ENCODE measurements at regions not wholly inside any gene's neighbourhood (a gene's known extent, or its start where the extent isn't known, plus 50 kb on each side); places are given as distances from the start of the nearest gene placed in this dataset.
A peak's percentile ranks its signal among the peaks of the same experiment; 100 is the strongest.

DNA sequence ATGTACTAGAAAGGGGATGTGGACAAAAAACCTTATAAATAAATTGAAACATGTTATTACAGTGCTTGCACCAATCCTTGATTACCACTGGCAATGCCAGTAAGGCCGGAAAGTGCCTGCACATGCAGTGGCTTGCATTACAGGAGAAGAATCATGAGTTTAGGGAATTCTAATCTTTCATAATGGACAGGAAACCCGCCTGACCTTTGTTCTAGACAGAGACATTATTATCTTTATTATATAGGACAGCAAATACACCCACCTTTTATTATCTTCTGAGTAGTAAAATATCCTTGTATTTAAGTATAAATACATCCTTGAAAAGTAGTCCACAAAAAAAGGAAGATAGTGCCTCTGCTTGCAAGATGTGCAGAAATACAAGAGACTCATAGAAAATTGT is 379.9 kb upstream of the LCORL start:
- H3K9ac ChIP-seq (ENCODE audit: low read length): no peak overlapping the region
- peaks cover 8% of the 10 kb centered on the region for H3K4me1 ChIP-seq (ENCODE audit: control insufficient read depth, insufficient read depth, low read length)
- H3K9me3 ChIP-seq (ENCODE audit: control insufficient read depth, low read length): no peaks in the 10 kb centered on the region
- DNase-seq (ENCODE audit: low read depth): no peak
- no peak overlapping the region for H3K4me3 ChIP-seq (ENCODE audit: low read length)
- H3K27me3 ChIP-seq (replicated peaks; ENCODE audit: control insufficient read depth, insufficient read depth, low read length): no peaks in the 10 kb centered on the region
- no peaks in the 10 kb centered on the region for H3K36me3 ChIP-seq (ENCODE audit: control insufficient read depth, insufficient read depth, low read length, severe bottlenecking)

DNA sequence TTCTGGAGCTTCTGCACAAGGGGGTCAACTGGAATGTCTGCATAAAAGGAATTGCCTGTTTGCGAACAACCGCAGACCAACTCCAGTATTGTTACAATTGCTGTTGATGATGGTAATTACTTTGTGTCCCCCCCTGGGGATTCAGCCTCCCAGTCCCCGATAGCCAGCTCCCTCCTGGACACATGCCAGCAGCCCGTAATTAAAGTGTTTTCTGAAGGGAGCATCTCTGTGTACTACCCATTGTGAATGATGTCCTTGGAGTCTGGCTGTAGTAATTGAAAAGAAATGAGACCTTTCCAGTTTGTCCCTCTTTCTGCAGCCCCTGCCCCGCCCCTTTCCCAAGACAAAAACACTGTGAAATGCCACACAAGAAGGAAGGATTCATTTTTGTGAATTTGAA is 377.1 kb upstream of the LCORL start:
- Histone ChIP-seq H3K9me3 (ENCODE audit: control insufficient read depth, low read length) (no peaks in the 10 kb centered on the region), H3K27me3 (replicated peaks; ENCODE audit: control insufficient read depth, insufficient read depth, low read length) (no peaks in the 10 kb centered on the region), H3K4me3 (ENCODE audit: low read length) (no peak overlapping the region), H3K36me3 (ENCODE audit: control insufficient read depth, insufficient read depth, low read length, severe bottlenecking) (no peaks in the 10 kb centered on the region), H3K9ac (ENCODE audit: low read length) (no peak overlapping the region), H3K4me1 (ENCODE audit: control insufficient read depth, insufficient read depth, low read length) (no peaks in the 10 kb centered on the region)
- no peak for DNase-seq (ENCODE audit: low read depth)

DNA sequence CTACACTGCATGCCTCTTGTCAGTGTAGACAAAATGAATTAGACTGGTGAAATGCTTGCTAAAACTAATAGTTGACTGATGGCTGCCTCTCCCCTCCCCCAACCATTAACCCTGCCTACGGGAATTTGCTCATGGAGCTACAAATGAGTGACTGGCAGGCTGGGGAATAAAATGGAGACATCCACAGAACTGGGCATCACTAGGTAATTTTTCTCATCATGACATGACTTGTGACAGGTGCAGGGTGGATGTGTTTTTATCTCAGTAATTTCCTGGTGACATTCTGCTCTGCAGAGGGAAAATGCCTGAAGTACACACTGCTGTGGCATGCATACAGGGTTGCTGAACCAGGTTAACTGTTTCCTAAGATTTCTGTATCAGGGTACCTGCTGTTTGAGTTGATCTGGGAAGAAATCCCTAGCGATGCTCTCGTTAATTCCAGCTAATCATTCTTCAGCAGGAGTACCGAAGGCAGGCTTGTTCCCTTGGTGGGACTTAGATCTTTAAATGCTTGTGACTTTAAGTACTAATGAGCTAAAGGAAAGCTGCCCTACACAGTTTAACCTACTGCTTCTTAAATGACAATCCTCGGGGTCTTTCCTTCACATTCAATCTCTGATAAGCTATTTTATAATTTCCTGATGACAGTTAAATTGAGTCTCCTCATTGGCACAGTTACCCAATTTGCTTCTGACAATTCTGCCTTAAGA is 376.3 kb upstream of the LCORL start:
- Histone ChIP-seq H3K4me1 (ENCODE audit: control insufficient read depth, insufficient read depth, low read length) (no peaks in the 10 kb centered on the region), H3K27me3 (replicated peaks; ENCODE audit: control insufficient read depth, insufficient read depth, low read length) (no peaks in the 10 kb centered on the region), H3K9me3 (ENCODE audit: control insufficient read depth, low read length) (peaks cover 3% of the 10 kb centered on the region), H3K36me3 (ENCODE audit: control insufficient read depth, insufficient read depth, low read length, severe bottlenecking) (no peaks in the 10 kb centered on the region), H3K9ac (ENCODE audit: low read length) (no peak overlapping the region), H3K4me3 (ENCODE audit: low read length) (no peak overlapping the region)
- no peak for DNase-seq (ENCODE audit: low read depth)

DNA sequence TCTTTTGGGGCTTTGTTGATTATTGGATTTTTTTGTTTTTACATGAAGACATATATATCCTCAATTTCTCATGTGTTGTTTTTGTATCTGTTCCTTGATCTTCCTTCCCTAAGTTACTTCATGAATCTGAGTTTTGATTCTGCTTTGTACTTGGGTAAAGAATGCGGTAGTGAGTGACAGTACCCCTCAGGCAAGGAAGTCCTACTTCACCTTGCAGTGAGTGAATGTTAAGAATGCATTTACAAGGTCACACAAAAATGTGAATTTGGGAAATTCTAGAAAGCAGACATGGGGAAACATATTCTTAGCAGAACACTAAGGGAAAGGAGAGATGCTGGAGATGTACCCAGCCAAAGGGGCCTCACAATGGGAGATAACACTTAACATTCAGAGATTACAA is 373.1 kb upstream of the LCORL start:
- Histone ChIP-seq H3K9ac (ENCODE audit: low read length) (no peak overlapping the region), H3K4me1 (ENCODE audit: control insufficient read depth, insufficient read depth, low read length) (no peaks in the 10 kb centered on the region), H3K36me3 (ENCODE audit: control insufficient read depth, insufficient read depth, low read length, severe bottlenecking) (no peaks in the 10 kb centered on the region), H3K4me3 (ENCODE audit: low read length) (no peak overlapping the region), H3K27me3 (replicated peaks; ENCODE audit: control insufficient read depth, insufficient read depth, low read length) (no peaks in the 10 kb centered on the region), H3K9me3 (ENCODE audit: control insufficient read depth, low read length) (peaks cover 3% of the 10 kb centered on the region)
- DNase-seq (ENCODE audit: low read depth): no peak

DNA sequence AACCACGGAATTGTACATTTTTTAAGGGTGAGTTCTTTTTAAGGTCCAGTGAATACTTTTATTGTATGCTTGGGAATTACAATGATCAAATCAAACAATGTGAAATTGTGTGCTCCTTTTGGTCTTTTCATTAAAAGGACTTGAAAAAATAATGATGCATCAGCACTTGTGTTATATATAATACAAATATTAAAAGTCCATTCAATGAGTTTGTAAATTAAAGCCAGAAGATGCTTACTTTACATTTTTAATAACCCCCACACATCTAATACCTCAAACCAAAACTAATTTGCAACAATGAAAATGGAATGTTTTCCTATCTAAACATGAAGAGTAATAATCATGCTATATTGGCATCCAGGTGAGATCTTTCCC is 369.8 kb upstream of the LCORL start:
- Histone ChIP-seq H3K36me3 (ENCODE audit: control insufficient read depth, insufficient read depth, low read length, severe bottlenecking) (no peaks in the 10 kb centered on the region), H3K27me3 (replicated peaks; ENCODE audit: control insufficient read depth, insufficient read depth, low read length) (no peaks in the 10 kb centered on the region), H3K4me1 (ENCODE audit: control insufficient read depth, insufficient read depth, low read length) (no peaks in the 10 kb centered on the region), H3K9me3 (ENCODE audit: control insufficient read depth, low read length) (peaks cover 3% of the 10 kb centered on the region), H3K4me3 (ENCODE audit: low read length) (no peak overlapping the region), H3K9ac (ENCODE audit: low read length) (no peak overlapping the region)
- DNase-seq (ENCODE audit: low read depth): no peak

DNA sequence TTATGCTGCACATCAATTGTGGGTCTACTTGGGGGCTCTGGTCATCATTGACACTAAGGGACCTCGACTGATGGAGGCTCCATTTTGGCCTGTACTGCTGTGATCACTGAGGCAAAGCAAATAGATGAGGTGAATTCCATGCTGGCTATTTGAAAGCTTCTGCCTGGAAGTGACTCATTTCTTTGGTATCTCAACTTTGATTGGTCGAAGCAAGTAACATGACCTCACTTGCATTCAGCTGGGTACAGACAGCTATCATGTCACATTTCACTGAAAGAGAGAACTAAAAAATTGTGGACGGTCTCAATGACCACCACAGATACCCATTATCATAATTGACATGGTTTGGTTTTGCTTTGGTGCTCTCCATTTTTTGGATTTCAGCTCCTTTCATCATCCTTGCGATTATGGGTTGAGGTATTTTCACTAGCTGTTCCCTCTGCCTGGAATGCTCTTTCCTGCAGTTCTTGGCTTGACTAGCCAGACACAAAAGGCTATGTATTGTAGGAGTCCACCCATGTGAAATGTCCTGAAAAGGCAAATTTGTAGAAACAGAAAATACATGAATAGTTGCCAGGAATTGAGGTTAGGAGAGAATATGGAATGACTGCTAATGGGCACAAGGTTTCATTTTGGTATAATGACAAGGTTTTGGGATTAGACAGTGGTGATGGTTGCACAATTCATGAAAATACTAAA is 369.2 kb upstream of the LCORL start:
- Histone ChIP-seq H3K9me3 (ENCODE audit: control insufficient read depth, low read length) (peaks cover 3% of the 10 kb centered on the region), H3K36me3 (ENCODE audit: control insufficient read depth, insufficient read depth, low read length, severe bottlenecking) (no peaks in the 10 kb centered on the region), H3K9ac (ENCODE audit: low read length) (no peak overlapping the region), H3K27me3 (replicated peaks; ENCODE audit: control insufficient read depth, insufficient read depth, low read length) (no peaks in the 10 kb centered on the region), H3K4me1 (ENCODE audit: control insufficient read depth, insufficient read depth, low read length) (no peaks in the 10 kb centered on the region), H3K4me3 (ENCODE audit: low read length) (no peak overlapping the region)
- no peak for DNase-seq (ENCODE audit: low read depth)

DNA sequence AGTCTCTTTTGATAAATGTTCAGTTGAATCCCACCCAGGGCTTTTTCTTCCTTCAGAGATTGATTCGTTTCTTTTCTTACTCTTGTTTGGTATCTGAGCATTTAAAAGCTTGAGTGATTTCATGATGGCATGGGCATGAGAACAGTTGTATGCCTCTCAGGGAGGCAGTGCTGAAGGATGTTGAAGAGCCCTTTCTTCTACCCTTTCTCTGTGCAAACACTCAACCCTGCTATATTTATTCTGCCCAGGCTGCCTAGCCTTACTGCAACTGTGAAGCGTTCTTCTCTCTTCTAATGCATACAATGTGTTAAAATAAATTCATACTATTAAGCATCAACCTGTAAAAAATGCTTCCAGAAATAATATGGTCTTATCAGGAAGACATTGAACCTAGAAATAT is 367.6 kb upstream of the LCORL start:
- Histone ChIP-seq H3K27me3 (replicated peaks; ENCODE audit: control insufficient read depth, insufficient read depth, low read length) (no peaks in the 10 kb centered on the region), H3K4me1 (ENCODE audit: control insufficient read depth, insufficient read depth, low read length) (no peaks in the 10 kb centered on the region), H3K4me3 (ENCODE audit: low read length) (no peak overlapping the region), H3K9me3 (ENCODE audit: control insufficient read depth, low read length) (peaks cover 3% of the 10 kb centered on the region), H3K36me3 (ENCODE audit: control insufficient read depth, insufficient read depth, low read length, severe bottlenecking) (no peaks in the 10 kb centered on the region), H3K9ac (ENCODE audit: low read length) (no peak overlapping the region)
- DNase-seq (ENCODE audit: low read depth): no peak

DNA sequence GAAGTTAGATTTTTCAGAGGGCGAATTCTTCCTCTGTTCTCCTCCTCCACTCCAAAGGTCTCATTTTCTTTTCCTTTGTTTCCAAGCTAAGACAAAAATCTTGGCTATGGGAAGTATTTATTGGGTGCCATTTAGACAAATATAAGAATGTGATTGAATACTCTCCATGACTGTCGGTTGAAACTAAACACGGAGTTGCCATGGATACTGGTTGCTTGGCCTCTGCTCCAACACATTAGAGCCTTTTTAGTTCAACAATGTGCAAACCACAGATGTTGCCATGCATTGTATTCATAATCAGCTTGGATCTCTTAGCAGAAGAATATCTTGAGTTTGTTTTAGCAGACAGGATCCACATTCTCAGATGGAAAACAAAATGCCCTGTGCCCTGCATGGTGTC is 366.5 kb upstream of the LCORL start:
- Histone ChIP-seq H3K27me3 (replicated peaks; ENCODE audit: control insufficient read depth, insufficient read depth, low read length) (no peaks in the 10 kb centered on the region), H3K9me3 (ENCODE audit: control insufficient read depth, low read length) (no peaks in the 10 kb centered on the region), H3K36me3 (ENCODE audit: control insufficient read depth, insufficient read depth, low read length, severe bottlenecking) (no peaks in the 10 kb centered on the region), H3K9ac (ENCODE audit: low read length) (no peak overlapping the region), H3K4me1 (ENCODE audit: control insufficient read depth, insufficient read depth, low read length) (no peaks in the 10 kb centered on the region), H3K4me3 (ENCODE audit: low read length) (no peak overlapping the region)
- DNase-seq (ENCODE audit: low read depth): no peak

DNA sequence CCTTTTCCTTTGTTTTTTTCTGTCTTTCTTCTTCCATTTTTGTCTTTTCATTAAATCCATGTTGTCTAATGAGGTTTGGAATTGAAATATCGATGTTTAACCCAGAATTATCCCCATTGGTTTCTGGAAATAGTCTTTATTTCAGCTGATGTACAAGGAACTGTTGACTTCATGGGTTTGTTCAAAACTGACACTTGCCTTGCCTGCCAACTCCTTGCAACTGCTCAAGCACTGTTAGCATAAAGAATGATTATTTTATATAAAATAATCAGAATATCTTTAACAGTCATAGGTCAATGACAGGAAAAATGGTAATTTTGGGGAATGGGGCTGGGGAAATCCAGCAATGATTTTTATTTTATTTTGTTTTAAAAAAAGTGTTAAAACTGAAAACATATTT is 359.6 kb upstream of the LCORL start:
- no peaks in the 10 kb centered on the region for H3K27me3 ChIP-seq (replicated peaks; ENCODE audit: control insufficient read depth, insufficient read depth, low read length)

DNA sequence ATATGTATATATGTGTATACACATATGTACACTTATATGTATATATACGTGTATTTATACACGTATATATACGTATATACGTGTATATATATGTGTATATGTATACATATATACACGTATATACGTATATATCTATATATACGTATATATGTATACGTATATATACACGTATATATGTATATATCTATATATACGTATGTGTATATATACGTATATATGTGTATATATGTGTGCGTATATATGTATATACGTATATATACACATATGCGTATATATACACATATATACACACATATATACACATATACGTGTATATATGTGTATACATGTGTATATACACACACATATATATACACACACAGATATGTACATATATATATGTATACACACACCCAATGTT is 348.0 kb upstream of the LCORL start:
- Histone ChIP-seq H3K27me3 (replicated peaks; ENCODE audit: control insufficient read depth, insufficient read depth, low read length) (no peaks in the 10 kb centered on the region), H3K9ac (ENCODE audit: low read length) (no peak overlapping the region), H3K36me3 (ENCODE audit: control insufficient read depth, insufficient read depth, low read length, severe bottlenecking) (no peaks in the 10 kb centered on the region), H3K9me3 (ENCODE audit: control insufficient read depth, low read length) (no peaks in the 10 kb centered on the region), H3K4me1 (ENCODE audit: control insufficient read depth, insufficient read depth, low read length) (no peaks in the 10 kb centered on the region), H3K4me3 (ENCODE audit: low read length) (no peak overlapping the region)
- DNase-seq (ENCODE audit: low read depth): no peak

More for the DNA sequence above, 359.6 kb upstream of the LCORL start:
- H3K36me3 ChIP-seq (ENCODE audit: control insufficient read depth, insufficient read depth, low read length, severe bottlenecking): no peaks in the 10 kb centered on the region
- H3K4me1 ChIP-seq (ENCODE audit: control insufficient read depth, insufficient read depth, low read length): no peaks in the 10 kb centered on the region
- no peak overlapping the region for H3K9ac ChIP-seq (ENCODE audit: low read length)
- no peak overlapping the region for H3K4me3 ChIP-seq (ENCODE audit: low read length)
- H3K9me3 ChIP-seq (ENCODE audit: control insufficient read depth, low read length): no peaks in the 10 kb centered on the region
- no peak for DNase-seq (ENCODE audit: low read depth)

DNA sequence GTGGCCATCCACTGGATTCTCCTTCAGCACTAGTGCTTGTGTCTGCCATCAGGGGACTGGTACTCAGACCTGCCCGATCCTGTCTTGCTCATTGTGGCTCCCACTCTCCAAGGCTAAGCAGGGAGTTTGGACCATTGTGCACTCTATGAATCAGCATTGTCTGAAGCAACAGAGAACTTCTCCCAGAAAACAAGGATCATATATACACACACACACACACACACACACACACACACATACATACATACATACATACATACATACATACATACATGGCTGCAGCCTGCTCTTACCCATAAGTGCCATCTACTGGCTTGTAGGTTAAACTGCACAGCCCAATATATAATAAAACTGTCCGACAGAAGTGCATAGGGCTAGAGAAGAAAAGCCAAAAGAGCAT is 345.3 kb upstream of the LCORL start:
- Histone ChIP-seq H3K9me3 (ENCODE audit: control insufficient read depth, low read length) (no peaks in the 10 kb centered on the region), H3K36me3 (ENCODE audit: control insufficient read depth, insufficient read depth, low read length, severe bottlenecking) (no peaks in the 10 kb centered on the region), H3K4me3 (ENCODE audit: low read length) (no peak overlapping the region), H3K27me3 (replicated peaks; ENCODE audit: control insufficient read depth, insufficient read depth, low read length) (no peaks in the 10 kb centered on the region), H3K9ac (ENCODE audit: low read length) (no peak overlapping the region), H3K4me1 (ENCODE audit: control insufficient read depth, insufficient read depth, low read length) (no peaks in the 10 kb centered on the region)
- DNase-seq (ENCODE audit: low read depth): peak; percentile 71

DNA sequence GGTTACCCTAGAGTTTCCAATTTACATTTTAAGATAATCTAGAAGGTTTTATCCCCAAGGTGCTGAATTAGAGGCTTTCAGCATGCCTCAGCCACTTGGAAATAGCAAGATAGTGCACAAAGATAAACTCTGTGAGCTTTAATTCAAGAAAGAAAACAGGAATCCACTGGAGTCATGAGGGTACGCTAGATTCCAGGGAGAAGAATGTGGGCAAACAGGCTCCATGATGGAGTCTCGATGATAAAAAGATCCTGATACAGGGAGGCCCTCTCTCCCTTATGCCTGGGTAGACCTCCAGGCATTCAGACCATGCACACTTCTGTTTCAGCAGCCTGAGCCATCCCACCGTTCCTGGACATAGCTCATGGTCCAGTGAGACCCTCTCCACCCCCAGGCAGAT is 344.6 kb upstream of the LCORL start:
- no peaks in the 10 kb centered on the region for H3K36me3 ChIP-seq (ENCODE audit: control insufficient read depth, insufficient read depth, low read length, severe bottlenecking)
- H3K27me3 ChIP-seq (replicated peaks; ENCODE audit: control insufficient read depth, insufficient read depth, low read length): no peaks in the 10 kb centered on the region
- DNase-seq (ENCODE audit: low read depth): no peak
- H3K4me3 ChIP-seq (ENCODE audit: low read length): no peak overlapping the region
- no peaks in the 10 kb centered on the region for H3K9me3 ChIP-seq (ENCODE audit: control insufficient read depth, low read length)
- no peaks in the 10 kb centered on the region for H3K4me1 ChIP-seq (ENCODE audit: control insufficient read depth, insufficient read depth, low read length)
- no peak overlapping the region for H3K9ac ChIP-seq (ENCODE audit: low read length)
